Right lobe of liver (tissue), 6 donors: ENCODE measurements at regions not wholly inside any gene's neighbourhood (a gene's known extent, or its start where the extent isn't known, plus 50 kb on each side); places are given as distances from the start of the nearest gene placed in this dataset.

ENCODE experiments used
- ATAC-seq, 4 donors: fragments of 200-7000 bp; cut with Tn5 transposase; one replicate each; pipeline ENCODE4 v1.9.1; 2020; ENCODE audit warnings: mild to moderate bottlenecking in 4 of 4, moderate library complexity in 4 of 4
- DNase-seq, 3 donors: peaks; one replicate each; pipeline ENCODE4 v3.0.0-alpha.2; 2020
- H3K27ac ChIP-seq, 3 donors: fragments of 200-600 bp; one replicate each; pipeline ENCODE4 v1.8.0; 2022
- H3K27me3 ChIP-seq, 2 donors: fragments of 200-600 bp; one replicate each; pipeline ENCODE4 v1.8.0; 2022
- H3K36me3 ChIP-seq, 4 donors: fragments of 200-600 bp; sonication (generic) in 1 of 4; one replicate each; pipeline versions ENCODE4 v1.5.1 to v1.8.0; 2017 to 2022; ENCODE audit warnings: control low read depth in 1 of 4
- H3K4me1 ChIP-seq, 4 donors: fragments of 200-600 bp; sonication (generic) in 1 of 4; one replicate each; pipeline versions ENCODE4 v1.5.1 to v1.8.0; 2017 to 2022; ENCODE audit warnings: control low read depth in 1 of 4
- H3K4me3 ChIP-seq, 3 donors: fragments of 200-600 bp; one replicate each; pipeline ENCODE4 v1.8.0; 2022
- H3K9me3 ChIP-seq, 4 donors: fragments of 200-600 bp; sonication (generic) in 1 of 4; one replicate each; pipeline versions ENCODE4 v1.5.1 to v1.8.0; 2017 to 2022; ENCODE audit warnings: control low read depth in 1 of 4
- CTCF ChIP-seq, 4 donors: fragments of 200-600 bp in 3 of 4; fragments of 450-650 bp in 1 of 4; IDR thresholded peaks; one replicate each; pipeline versions ENCODE4 v1.5.1 to v1.8.0; 2016 to 2022; ENCODE audit warnings: antibody characterized with exemption in 4 of 4, mild to moderate bottlenecking in 2 of 4
- POLR2A ChIP-seq: fragments of 450-650 bp; IDR thresholded peaks from one replicate; pipeline ENCODE4 v1.6.1; 2017; ENCODE audit warnings: antibody characterized with exemption, mild to moderate bottlenecking
- WGBS: methylation state at CpG from one replicate; pipeline ENCODE4 v1.1.6; 2018; ENCODE audit warnings: low coverage, low lambda C conversion rate; ENCODE audit not compliant: insufficient coverage; ENCODE audit errors: missing lambda C conversion rate; 5-methylcytosine and 5-hydroxymethylcytosine counted together
- intact Hi-C, 2 donors: fragments of 100-400 bp; cut with DNase I; formaldehyde crosslinking; loops; one replicate each; pipeline versions ENCODE4 v1.11.2 to v1.14.1; 2022
- donor health status: DM: no; HTN: yes; CAD: no.
- donor health status: DM: no; HTN: no; CAD: no.
- donor health status: DM: no; HTN: no; CAD: no.
- donor health status: DM: no; HTN: yes; CAD: no.
- donor health status: DM: no; HTN: yes; CAD: no.

DNA sequence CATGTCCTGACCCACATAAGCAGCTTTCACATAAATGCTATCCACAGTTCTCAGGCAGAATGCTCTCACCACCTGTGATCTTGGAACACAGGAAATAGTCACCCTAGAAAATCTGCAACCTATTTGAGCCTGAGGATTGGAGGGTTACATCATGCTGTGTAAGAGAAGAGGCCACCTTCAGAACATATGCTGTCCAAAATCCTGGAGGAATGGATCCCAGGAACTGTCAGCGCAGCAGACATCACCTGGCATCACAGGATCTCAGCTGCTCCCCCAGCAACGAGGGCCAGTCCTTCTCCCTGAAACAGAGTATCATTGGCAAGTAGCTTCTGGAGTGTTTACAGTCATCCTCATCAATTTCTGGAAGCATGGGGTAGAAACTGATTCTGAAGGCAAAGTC, 63.2 kb upstream of the LTA4H start:
- WGBS, result no CpG with 5 or more reads among the region's 2 CpGs
- Histone ChIP-seq H3K36me3 (no peaks in the 10 kb centered on the region), H3K9me3 (no peaks in the 10 kb centered on the region), H3K4me3 (no peak overlapping the region), H3K4me1 (no peaks in the 10 kb centered on the region), H3K27ac (no peak overlapping the region), H3K27me3 (no peaks in the 10 kb centered on the region)
- DNase-seq, result no peak
- no peak for ATAC-seq
- intact Hi-C loops, result no loop called here
- no peak for TF ChIP-seq CTCF (IDR thresholded peaks at IDR 0.05)
- TF ChIP-seq POLR2A, result no peak

DNA sequence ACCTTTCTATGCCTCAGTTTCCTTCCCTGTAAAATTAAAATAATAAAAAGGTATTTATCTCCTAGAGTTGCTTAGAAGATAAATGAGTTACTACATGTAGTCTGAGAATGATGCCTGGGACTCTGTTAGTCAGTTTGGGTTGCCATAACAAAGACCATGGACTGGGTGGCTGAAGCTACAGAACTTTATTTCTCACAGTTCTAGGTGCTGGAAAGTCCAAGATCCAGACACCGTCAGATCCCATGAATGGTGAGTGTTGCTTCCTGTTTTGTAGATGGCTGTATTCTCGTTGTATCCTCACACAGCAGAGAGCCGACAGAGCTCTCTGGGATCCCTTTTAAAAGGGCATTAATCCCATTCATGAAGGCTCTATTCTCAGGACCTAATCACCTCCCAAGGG, 64.0 kb upstream of the LTA4H start:
- intact Hi-C loops, result no loop called here
- Histone ChIP-seq H3K4me1 (no peaks in the 10 kb centered on the region), H3K9me3 (no peaks in the 10 kb centered on the region), H3K36me3 (no peaks in the 10 kb centered on the region), H3K4me3 (no peak overlapping the region), H3K27ac (no peak overlapping the region), H3K27me3 (no peaks in the 10 kb centered on the region)
- no peak for TF ChIP-seq POLR2A
- no peak for TF ChIP-seq CTCF (IDR thresholded peaks at IDR 0.05)
- ATAC-seq (no peak), DNase-seq (no peak)
- 64% methylated on average over 3 of the region's 3 CpGs for WGBS

GRCh38 chr12:96099986-96100385, 64.6 kb upstream of the LTA4H start:
- Histone ChIP-seq H3K27ac (peak overlapping the region in 1 of 3 donors; percentile 13), H3K36me3 (no peaks in the 10 kb centered on the region), H3K27me3 (no peaks in the 10 kb centered on the region), H3K4me1 (no peaks in the 10 kb centered on the region), H3K9me3 (no peaks in the 10 kb centered on the region), H3K4me3 (no peak overlapping the region)
- TF ChIP-seq CTCF (IDR thresholded peaks at IDR 0.05) (no peak), POLR2A (no peak)
- WGBS, result 82% methylated on average over 2 of the region's 7 CpGs
- ATAC-seq (peak; percentile 41 to 56 (median 46)), DNase-seq (no peak)
- intact Hi-C loops, result no loop called here

- Histone ChIP-seq H3K4me1 (no peaks in the 10 kb centered on the region), H3K27ac (no peak overlapping the region), H3K9me3 (no peaks in the 10 kb centered on the region), H3K27me3 (no peaks in the 10 kb centered on the region), H3K36me3 (no peaks in the 10 kb centered on the region), H3K4me3 (no peak overlapping the region)
- ATAC-seq (no peak), DNase-seq (no peak)
- intact Hi-C loops, result no loop called here
- no peak for TF ChIP-seq POLR2A
- TF ChIP-seq CTCF (IDR thresholded peaks at IDR 0.05), result no peak
- 100% methylated on average over 2 of the region's 2 CpGs for WGBS
Observed at GRCh38 chr12:96101806-96102205, 66.4 kb upstream of the LTA4H start.

- Histone ChIP-seq H3K36me3 (no peaks in the 10 kb centered on the region), H3K4me3 (no peak overlapping the region), H3K9me3 (no peaks in the 10 kb centered on the region), H3K27me3 (no peaks in the 10 kb centered on the region), H3K4me1 (no peaks in the 10 kb centered on the region), H3K27ac (no peak overlapping the region)
- intact Hi-C loops, result no loop called here
- TF ChIP-seq POLR2A, result no peak
- no peak for TF ChIP-seq CTCF (IDR thresholded peaks at IDR 0.05)
- ATAC-seq (peak; percentile 34 to 51 (median 42)), DNase-seq (no peak)
- WGBS, result 46% methylated on average over 5 of the region's 8 CpGs
Observed at GRCh38 chr12:96103067-96103644, 67.8 kb upstream of the LTA4H start.
